ENCODE measurements at regions not wholly inside any gene's neighbourhood (a gene's known extent, or its start where the extent isn't known, plus 50 kb on each side); places are given as distances from the start of the nearest gene placed in this dataset.
"Not testable (repeated sequence)": the region's sequence is repeated elsewhere in the genome, so short reads cannot be mapped to it uniquely, and the experiment has no call there.

DNA sequence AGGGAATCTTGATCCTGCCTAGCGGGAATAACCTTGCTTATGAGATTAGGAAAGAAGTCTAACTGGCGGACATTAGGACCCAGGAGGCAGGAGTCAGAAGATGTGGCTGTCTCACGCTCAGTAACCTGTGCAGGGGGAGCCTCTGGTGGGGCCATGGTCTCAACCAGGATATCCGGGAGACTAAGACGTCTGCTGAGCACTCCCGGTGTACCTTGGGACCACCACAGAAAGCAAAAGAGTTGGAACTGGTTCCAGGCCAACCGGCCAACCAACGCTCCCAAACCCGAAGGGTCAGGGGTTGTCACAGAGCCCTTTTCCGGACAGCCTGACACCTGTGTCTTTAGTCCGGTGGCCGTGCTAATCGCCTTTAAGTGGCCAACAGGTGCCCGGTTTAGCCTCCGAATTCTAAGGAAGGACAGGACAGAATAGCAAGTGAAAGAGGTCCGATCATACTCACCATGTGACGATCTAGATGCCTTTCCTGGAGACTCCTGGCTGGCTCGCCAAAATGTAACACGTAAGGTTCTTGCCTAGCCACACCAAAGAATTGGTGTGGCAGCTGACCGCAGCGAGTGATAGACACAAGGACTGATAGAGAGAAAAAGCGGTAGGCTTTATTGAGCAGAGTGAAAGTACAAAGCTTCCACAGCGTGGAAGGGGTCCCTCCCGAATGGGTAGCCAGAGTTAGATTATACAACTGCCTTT is 103.9 kb upstream of the DIAPH3 start:
- Mint-ChIP-seq H3K4me1 (ENCODE audit: low read depth) (no peaks in the 10 kb centered on the region), H3K27me3 (peaks cover 7% of the 10 kb centered on the region), H3K4me3 (no peak overlapping the region), H3K36me3 (ENCODE audit: low read depth) (no peaks in the 10 kb centered on the region), H3K9me3 (no peaks in the 10 kb centered on the region), H3K27ac (no peak overlapping the region)
- DNase-seq = peak; percentile 41

DNA sequence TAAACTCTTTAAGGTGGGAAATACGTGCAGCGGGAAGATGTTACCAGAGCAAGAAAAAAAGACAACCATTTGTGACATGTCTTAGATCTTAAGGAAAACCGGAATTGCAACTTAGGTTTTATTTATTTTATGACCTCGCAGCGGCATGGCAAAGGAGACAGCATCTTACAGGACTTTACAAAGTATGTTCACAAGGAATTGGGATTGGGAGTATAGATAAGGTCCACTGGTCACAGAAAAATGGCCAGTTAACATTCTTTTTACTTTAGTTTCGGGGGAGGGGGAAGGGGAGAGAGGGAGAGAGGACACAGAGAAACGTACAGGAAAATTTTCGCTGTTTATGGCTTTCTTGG is 104.5 kb upstream of the DIAPH3 start:
- Mint-ChIP-seq H3K9me3 (no peaks in the 10 kb centered on the region), H3K4me3 (no peak overlapping the region)

DNA sequence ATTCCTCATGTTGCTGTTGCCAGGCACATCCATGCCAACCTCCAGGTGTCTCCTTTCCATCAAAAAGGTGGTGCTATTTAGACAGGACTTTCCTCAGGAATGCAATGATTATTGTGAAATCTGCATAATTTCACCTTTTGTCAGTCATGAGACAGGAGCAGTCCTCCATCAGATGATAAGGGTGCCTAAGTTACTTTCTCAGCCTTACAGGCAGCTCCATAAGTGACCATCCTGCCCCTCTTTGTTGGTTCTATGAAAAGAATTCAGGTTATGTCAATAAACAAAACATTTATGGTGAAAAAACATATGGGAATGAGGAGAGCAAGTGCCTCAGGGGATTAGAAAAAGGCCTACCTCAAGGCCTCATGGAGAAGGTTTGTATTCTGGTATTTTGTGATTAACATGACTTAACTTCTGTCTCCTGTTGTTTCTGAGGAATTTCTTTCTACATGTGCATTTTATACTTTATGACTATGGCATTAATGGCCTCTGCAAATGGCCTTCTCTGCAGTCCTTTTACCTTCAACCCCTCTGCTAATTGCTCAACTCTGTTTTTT is 110.3 kb upstream of the DIAPH3 start:
- no peaks in the 10 kb centered on the region for H3K4me1 Mint-ChIP-seq (ENCODE audit: low read depth)
- H3K4me3 Mint-ChIP-seq = no peak overlapping the region
- H3K27me3 Mint-ChIP-seq = no peaks in the 10 kb centered on the region
- no peaks in the 10 kb centered on the region for H3K9me3 Mint-ChIP-seq
- no peak for DNase-seq
- no peak overlapping the region for H3K27ac Mint-ChIP-seq
- no peaks in the 10 kb centered on the region for H3K36me3 Mint-ChIP-seq (ENCODE audit: low read depth)

More for the DNA sequence above, 104.5 kb upstream of the DIAPH3 start:
- Mint-ChIP-seq H3K27me3 (peaks cover 7% of the 10 kb centered on the region), H3K36me3 (ENCODE audit: low read depth) (no peaks in the 10 kb centered on the region), H3K27ac (no peak overlapping the region), H3K4me1 (ENCODE audit: low read depth) (no peaks in the 10 kb centered on the region)
- DNase-seq = no peak

GRCh38 chr13:60274655-60275054 is 110.9 kb upstream of the DIAPH3 start:
- Mint-ChIP-seq H3K27me3 (peaks cover 3% of the 10 kb centered on the region), H3K4me3 (no peak overlapping the region), H3K9me3 (no peaks in the 10 kb centered on the region), H3K4me1 (ENCODE audit: low read depth) (no peaks in the 10 kb centered on the region), H3K27ac (no peak overlapping the region), H3K36me3 (ENCODE audit: low read depth) (no peaks in the 10 kb centered on the region)
- DNase-seq = no peak

DNA sequence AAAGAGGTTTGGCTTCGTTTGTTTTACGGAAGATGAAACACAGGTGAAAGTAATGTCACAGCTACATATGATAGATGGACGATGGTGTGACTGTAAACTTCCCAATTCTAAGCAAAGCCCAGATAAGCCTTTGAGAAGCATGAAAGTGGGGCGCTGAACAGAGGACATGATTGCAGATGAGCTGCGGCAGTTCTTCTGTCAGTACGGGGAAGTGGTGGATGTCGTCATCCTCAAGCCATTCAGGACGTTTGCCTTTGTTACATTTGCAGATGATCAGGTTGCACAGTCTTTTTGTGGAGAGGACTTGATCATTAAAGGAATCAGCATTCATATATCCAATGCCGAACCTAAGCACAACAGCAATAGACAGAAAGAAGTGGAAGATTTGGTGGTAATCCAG is 111.5 kb upstream of the DIAPH3 start:
- Mint-ChIP-seq H3K4me1 (ENCODE audit: low read depth) (no peaks in the 10 kb centered on the region), H3K9me3 (no peaks in the 10 kb centered on the region), H3K27me3 (peaks cover 4% of the 10 kb centered on the region), H3K27ac (no peak overlapping the region), H3K4me3 (no peak overlapping the region), H3K36me3 (ENCODE audit: low read depth) (no peaks in the 10 kb centered on the region)
- DNase-seq = no peak

DNA sequence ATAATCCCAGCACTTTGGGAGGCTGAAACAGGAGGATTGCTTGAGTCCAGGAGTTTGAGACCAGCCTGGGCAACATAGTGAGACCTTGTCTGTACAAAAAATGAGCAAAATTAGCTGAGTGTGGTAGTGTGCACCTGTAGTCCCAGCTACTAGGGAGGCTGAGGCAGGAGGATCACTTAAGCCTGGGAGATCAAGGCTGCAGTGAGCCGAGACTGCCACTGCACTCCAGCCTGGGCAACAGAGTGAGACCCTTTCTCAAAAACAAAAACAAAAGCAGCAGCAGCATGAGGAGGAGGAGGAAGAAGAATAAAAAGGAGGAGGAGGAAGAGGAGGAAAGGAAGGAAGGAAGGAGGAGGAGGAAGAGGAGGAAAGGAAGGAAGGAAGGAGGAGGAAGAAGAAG is 116.5 kb upstream of the TDRD3 start:
- DNase-seq; H3K4me3 Mint-ChIP-seq; H3K27ac Mint-ChIP-seq; H3K9me3 Mint-ChIP-seq; H3K27me3 Mint-ChIP-seq; H3K4me1 Mint-ChIP-seq (ENCODE audit: low read depth); H3K36me3 Mint-ChIP-seq (ENCODE audit: low read depth): not testable (repeated sequence)

- H3K36me3 Mint-ChIP-seq (ENCODE audit: low read depth) = no peaks in the 10 kb centered on the region
- no peaks in the 10 kb centered on the region for H3K4me1 Mint-ChIP-seq (ENCODE audit: low read depth)
Measured at GRCh38 chr13:60282186-60282585, 114.8 kb upstream of the TDRD3 start.

DNA sequence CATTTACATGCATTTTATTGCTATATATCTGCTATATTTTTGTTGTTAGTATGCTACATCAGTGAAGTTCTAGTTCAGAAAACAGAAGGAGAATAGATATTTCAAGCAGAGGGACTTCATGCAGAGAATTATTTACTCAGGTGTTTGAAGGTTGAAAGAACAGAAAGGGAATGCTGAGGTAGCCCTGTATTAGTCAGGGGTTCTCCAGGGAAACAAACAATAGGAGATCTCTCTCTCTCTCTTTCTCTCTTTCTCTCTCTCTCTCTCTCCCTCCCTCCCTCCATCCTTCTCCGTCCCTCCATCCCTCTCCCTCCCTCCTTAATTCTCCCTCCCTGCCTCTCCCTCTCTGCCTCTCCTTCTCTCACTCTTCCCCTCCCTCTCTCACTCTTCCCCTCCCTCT is 114.3 kb upstream of the TDRD3 start:
- Mint-ChIP-seq H3K27ac (no peak overlapping the region), H3K36me3 (ENCODE audit: low read depth) (no peaks in the 10 kb centered on the region), H3K9me3 (no peaks in the 10 kb centered on the region), H3K27me3 (peaks cover 4% of the 10 kb centered on the region), H3K4me1 (ENCODE audit: low read depth) (no peaks in the 10 kb centered on the region), H3K4me3 (no peak overlapping the region)
- no peak for DNase-seq

More at GRCh38 chr13:60282186-60282585, 114.8 kb upstream of the TDRD3 start:
- Mint-ChIP-seq H3K4me3 (no peak overlapping the region), H3K27ac (no peak overlapping the region), H3K27me3 (peaks cover 4% of the 10 kb centered on the region), H3K9me3 (no peaks in the 10 kb centered on the region)
- DNase-seq = no peak

DNA sequence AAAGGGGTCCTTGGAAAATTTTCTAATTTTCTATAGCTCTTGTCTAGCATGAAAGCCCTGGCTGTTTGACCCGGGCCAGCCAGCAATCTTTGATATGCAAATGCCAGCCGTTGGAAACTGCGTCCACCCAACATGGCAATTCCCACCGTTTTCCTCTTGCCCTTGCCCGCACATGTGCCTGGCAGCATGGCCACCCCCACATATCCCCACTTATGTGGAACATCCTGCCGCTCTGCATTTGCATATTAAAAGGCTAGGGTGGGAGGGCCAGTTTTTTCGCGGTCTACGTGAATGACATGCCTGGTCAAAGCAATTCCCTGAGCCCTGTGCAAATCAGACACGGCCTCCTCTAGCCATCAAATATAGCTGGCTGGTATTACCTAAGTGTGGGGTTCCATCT is 110.3 kb upstream of the TDRD3 start:
- Mint-ChIP-seq H3K27ac (no peak overlapping the region), H3K27me3 (no peaks in the 10 kb centered on the region), H3K4me1 (ENCODE audit: low read depth) (no peaks in the 10 kb centered on the region), H3K4me3 (no peak overlapping the region), H3K9me3 (no peaks in the 10 kb centered on the region), H3K36me3 (ENCODE audit: low read depth) (no peaks in the 10 kb centered on the region)
- no peak for DNase-seq

DNA sequence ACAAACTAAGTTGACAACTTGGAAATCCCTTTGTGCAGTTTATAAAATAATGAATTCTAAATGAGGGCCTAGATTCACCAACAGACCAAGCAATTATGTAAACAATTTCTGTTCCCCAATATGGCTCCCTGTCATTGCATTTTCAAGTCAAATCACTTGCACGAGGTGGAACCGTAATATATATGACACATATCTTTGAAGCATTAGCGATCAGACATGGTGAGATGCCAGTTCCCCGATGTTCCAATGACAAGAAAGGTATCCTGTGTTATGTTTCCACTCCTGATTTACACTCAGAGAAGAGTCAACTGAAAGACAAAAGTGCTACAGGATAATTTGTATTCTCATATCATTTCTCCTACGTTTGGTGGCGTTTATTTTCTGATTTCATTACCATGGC is 108.5 kb upstream of the TDRD3 start:
- Mint-ChIP-seq H3K36me3 (ENCODE audit: low read depth) (no peaks in the 10 kb centered on the region), H3K27me3 (peaks cover 2% of the 10 kb centered on the region), H3K27ac (no peak overlapping the region), H3K4me1 (ENCODE audit: low read depth) (no peaks in the 10 kb centered on the region), H3K9me3 (no peaks in the 10 kb centered on the region), H3K4me3 (no peak overlapping the region)
- DNase-seq = no peak

GRCh38 chr13:60303166-60303565 is 93.9 kb upstream of the TDRD3 start:
- Mint-ChIP-seq H3K36me3 (ENCODE audit: low read depth) (no peaks in the 10 kb centered on the region), H3K9me3 (no peaks in the 10 kb centered on the region), H3K27ac (no peak overlapping the region), H3K4me3 (no peak overlapping the region), H3K4me1 (ENCODE audit: low read depth) (no peaks in the 10 kb centered on the region), H3K27me3 (peaks cover 11% of the 10 kb centered on the region)
- DNase-seq = no peak

DNA sequence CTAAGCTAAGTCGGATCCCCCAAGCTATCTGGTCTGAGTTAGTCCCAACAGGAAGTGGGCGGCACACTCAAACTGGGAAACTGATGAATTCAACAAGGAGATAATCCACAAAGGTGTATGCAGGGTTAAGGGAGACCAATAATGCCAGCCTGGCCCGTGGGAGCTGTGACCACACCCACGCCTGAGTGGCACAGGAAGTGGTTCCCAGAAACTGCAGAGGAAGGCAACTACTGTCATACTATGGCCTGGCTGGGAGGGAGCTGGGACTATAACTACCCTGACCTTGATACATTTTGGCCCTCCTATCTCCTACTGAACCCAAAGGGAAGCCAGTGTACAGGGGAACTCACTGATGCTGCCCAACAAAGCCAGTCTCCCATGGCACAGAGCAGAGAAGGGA is 85.5 kb upstream of the TDRD3 start:
- H3K4me3 Mint-ChIP-seq = no peak overlapping the region
- H3K27ac Mint-ChIP-seq = no peak overlapping the region
- H3K36me3 Mint-ChIP-seq (ENCODE audit: low read depth) = no peaks in the 10 kb centered on the region
- peaks cover 11% of the 10 kb centered on the region for H3K4me1 Mint-ChIP-seq (ENCODE audit: low read depth)
- H3K9me3 Mint-ChIP-seq = no peaks in the 10 kb centered on the region
- DNase-seq = no peak
- no peaks in the 10 kb centered on the region for H3K27me3 Mint-ChIP-seq

- DNase-seq = no peak
- Mint-ChIP-seq H3K4me3 (no peak overlapping the region), H3K4me1 (ENCODE audit: low read depth) (peaks cover 11% of the 10 kb centered on the region), H3K36me3 (ENCODE audit: low read depth) (no peaks in the 10 kb centered on the region), H3K27ac (no peak overlapping the region), H3K27me3 (no peaks in the 10 kb centered on the region), H3K9me3 (no peaks in the 10 kb centered on the region)
Measured at GRCh38 chr13:60312851-60313505, 84.0 kb upstream of the TDRD3 start.

GRCh38 chr13:60318186-60318585 is 78.8 kb upstream of the TDRD3 start:
- Mint-ChIP-seq H3K4me3 (no peak overlapping the region), H3K9me3 (no peaks in the 10 kb centered on the region), H3K27me3 (no peaks in the 10 kb centered on the region), H3K36me3 (ENCODE audit: low read depth) (no peaks in the 10 kb centered on the region), H3K4me1 (ENCODE audit: low read depth) (no peaks in the 10 kb centered on the region), H3K27ac (no peak overlapping the region)
- no peak for DNase-seq

GRCh38 chr13:60324131-60324530 is 72.9 kb upstream of the TDRD3 start:
- no peak overlapping the region for H3K4me3 Mint-ChIP-seq
- H3K4me1 Mint-ChIP-seq (ENCODE audit: low read depth) = no peaks in the 10 kb centered on the region
- DNase-seq = no peak
- no peaks in the 10 kb centered on the region for H3K36me3 Mint-ChIP-seq (ENCODE audit: low read depth)
- H3K9me3 Mint-ChIP-seq = no peaks in the 10 kb centered on the region
- H3K27ac Mint-ChIP-seq = no peak overlapping the region
- H3K27me3 Mint-ChIP-seq = no peaks in the 10 kb centered on the region

Measured in activated T-cell treated with anti-CD3 and anti-CD28 coated beads, Interleukin-2, amount 50 U/mL, for 24 hours (primary cell).